ENCODE measurements at regions not wholly inside any gene's neighbourhood (a gene's known extent, or its start where the extent isn't known, plus 50 kb on each side); places are given as distances from the start of the nearest gene placed in this dataset.

- DNase-seq (ENCODE audit: low read depth in 4 of 4, low spot score in 1 of 4) = no peak
Measured at GRCh38 chr15:39287322-39288195, 293.3 kb upstream of the THBS1 start.

GRCh38 chr15:39290711-39291435 lies 290.0 kb upstream of the THBS1 start:
- no peak for DNase-seq (ENCODE audit: low read depth in 4 of 4, low spot score in 1 of 4)

GRCh38 chr15:39291690-39292089 lies 289.2 kb upstream of the THBS1 start:
- DNase-seq (ENCODE audit: low read depth in 4 of 4, low spot score in 1 of 4) = no peak

- DNase-seq (ENCODE audit: low read depth in 4 of 4, low spot score in 1 of 4) = no peak
Measured at GRCh38 chr15:39296955-39297354, 283.9 kb upstream of the THBS1 start.

GRCh38 chr15:39298271-39298962 lies 282.5 kb upstream of the THBS1 start:
- DNase-seq (ENCODE audit: low read depth in 4 of 4, low spot score in 1 of 4) = no peak

- DNase-seq (ENCODE audit: low read depth in 4 of 4, low spot score in 1 of 4) = no peak
Measured at GRCh38 chr15:39299486-39300267, 281.2 kb upstream of the THBS1 start.

- DNase-seq (ENCODE audit: low read depth in 4 of 4, low spot score in 1 of 4) = no peak
Measured at GRCh38 chr15:39300451-39301153, 280.3 kb upstream of the THBS1 start.

- no peak for DNase-seq (ENCODE audit: low read depth in 4 of 4, low spot score in 1 of 4)
Measured at GRCh38 chr15:39301589-39301999, 279.3 kb upstream of the THBS1 start.

- no peak for DNase-seq (ENCODE audit: low read depth in 4 of 4, low spot score in 1 of 4)
Measured at GRCh38 chr15:39302936-39303335, 277.9 kb upstream of the THBS1 start.

- DNase-seq (ENCODE audit: low read depth in 4 of 4, low spot score in 1 of 4) = no peak
Measured at GRCh38 chr15:39304201-39304841, 276.6 kb upstream of the THBS1 start.

- no peak for DNase-seq (ENCODE audit: low read depth in 4 of 4, low spot score in 1 of 4)
Measured at GRCh38 chr15:39304931-39305728, 275.7 kb upstream of the THBS1 start.

- DNase-seq (ENCODE audit: low read depth in 4 of 4, low spot score in 1 of 4) = no peak
Measured at GRCh38 chr15:39310633-39311032, 270.2 kb upstream of the THBS1 start.

GRCh38 chr15:39312984-39313383 lies 267.9 kb upstream of the THBS1 start:
- DNase-seq (ENCODE audit: low read depth in 4 of 4, low spot score in 1 of 4) = no peak

- no peak for DNase-seq (ENCODE audit: low read depth in 4 of 4, low spot score in 1 of 4)
Measured at GRCh38 chr15:39313467-39313866, 267.4 kb upstream of the THBS1 start.

GRCh38 chr15:39313881-39314280 lies 267.0 kb upstream of the THBS1 start:
- no peak for DNase-seq (ENCODE audit: low read depth in 4 of 4, low spot score in 1 of 4)

GRCh38 chr15:39315206-39315850 lies 265.6 kb upstream of the THBS1 start:
- no peak for DNase-seq (ENCODE audit: low read depth in 4 of 4, low spot score in 1 of 4)

- no peak for DNase-seq (ENCODE audit: low read depth in 4 of 4, low spot score in 1 of 4)
Measured at GRCh38 chr15:39317225-39317624, 263.7 kb upstream of the THBS1 start.

- DNase-seq (ENCODE audit: low read depth in 4 of 4, low spot score in 1 of 4) = no peak
Measured at GRCh38 chr15:39318231-39318630, 262.6 kb upstream of the THBS1 start.

- DNase-seq (ENCODE audit: low read depth in 4 of 4, low spot score in 1 of 4) = no peak
Measured at GRCh38 chr15:39320355-39320754, 260.5 kb upstream of the THBS1 start.

Data from stimulated activated CD4-positive, alpha-beta T cell treated with anti-CD3 and anti-CD28 coated beads, Interleukin-1b, Interleukin-23, amount 100 ng/mL, for 24 hours (primary cell).